SH-SY5Y (cell line): ENCODE measurements at regions not wholly inside any gene's neighbourhood (a gene's known extent, or its start where the extent isn't known, plus 50 kb on each side); places are given as distances from the start of the nearest gene placed in this dataset.

Source experiments
- GATA2 ChIP-seq: IDR thresholded peaks from 2 replicates; pipeline ENCODE4 v1.6.1; 2011; ENCODE audit warnings: mild to moderate bottlenecking, low read depth, low read length
- GATA3 ChIP-seq: IDR thresholded peaks from 2 replicates; pipeline ENCODE4 v1.6.1; 2011; ENCODE audit warnings: low read depth, mild to moderate bottlenecking, low read length, moderate library complexity

GRCh38 chr2:234171666-234172065 is 121.2 kb downstream of the SPP2 start:
- TF ChIP-seq GATA2 (no peak), GATA3 (no peak)
